ENCODE measurements at regions not wholly inside any gene's neighbourhood (a gene's known extent, or its start where the extent isn't known, plus 50 kb on each side); places are given as distances from the start of the nearest gene placed in this dataset.

GRCh38 chr6:119966484-119966883, 616.9 kb upstream of the MAN1A1 start (continued):
- TF ChIP-seq REST (IDR thresholded peaks at IDR 0.05; ENCODE audit: borderline replicate concordance) (peak; percentile 32; the same call in 1 of the 2 replicates), REST (CRISPR knock-in tag; IDR thresholded peaks at IDR 0.05; ENCODE audit: low read depth) (no peak), SMC3 (conservative IDR thresholded peaks at IDR 0.05; ENCODE audit: insufficient read depth, low read depth, low read length) (peak; percentile 31; the same call in 1 of the 2 replicates)
